WTC11 (cell line): ENCODE measurements at regions not wholly inside any gene's neighbourhood (a gene's known extent, or its start where the extent isn't known, plus 50 kb on each side); places are given as distances from the start of the nearest gene placed in this dataset.

Experiments
- ATAC-seq: fragments of 200-7000 bp; cut with Tn5 transposase; 2 replicates; pipeline ENCODE4 v1.10.0; 2021; ENCODE audit warnings: mild to moderate bottlenecking, moderate library complexity
- CTCF ChIA-PET: fragments of 300-600 bp; sonication (Branson Sonifier 250); formaldehyde crosslinking; loops from one replicate; lab custom pipeline; 2021; ENCODE audit warnings: antibody characterized with exemption; lab: Charles Lee
- POLR2A ChIA-PET: fragments of 350-600 bp; sonication (Branson Sonifier 250); formaldehyde crosslinking; loops from one replicate; lab custom pipeline; 2021; ENCODE audit warnings: antibody characterized with exemption; lab: Charles Lee
- DNase-seq: peaks from one replicate; pipeline ENCODE4 v3.0.0; 2021; ENCODE audit warnings: low spot score
- H3K27ac Mint-ChIP-seq: 2 replicates; pipeline ENCODE4 v1.8.0; 2021; ENCODE audit warnings: mixed read lengths
- H3K27me3 Mint-ChIP-seq: 2 replicates; pipeline ENCODE4 v1.8.0; 2021; ENCODE audit warnings: low read depth, mild to moderate bottlenecking, moderate library complexity, mixed read lengths
- H3K36me3 Mint-ChIP-seq: 2 replicates; pipeline ENCODE4 v1.8.0; 2021; ENCODE audit warnings: mixed read lengths
- H3K4me1 Mint-ChIP-seq: 2 replicates; pipeline ENCODE4 v1.8.0; 2022; ENCODE audit warnings: mixed read lengths
- H3K4me3 Mint-ChIP-seq: 2 replicates; pipeline ENCODE4 v1.8.0; 2021; ENCODE audit warnings: mild to moderate bottlenecking, moderate library complexity, mixed read lengths
- H3K9me3 Mint-ChIP-seq: 2 replicates; pipeline ENCODE4 v1.8.0; 2021; ENCODE audit warnings: mixed read lengths
- ATF1 ChIP-seq: sonication (generic); formaldehyde crosslinking; IDR thresholded peaks from 2 replicates; pipeline ENCODE4 v1.8.1; 2023; ENCODE audit warnings: mild to moderate bottlenecking, moderate library complexity, missing genetic modification reagents
- ATF2 ChIP-seq: sonication (generic); formaldehyde crosslinking; IDR thresholded peaks from 2 replicates; pipeline ENCODE4 v1.8.1; 2022; ENCODE audit warnings: low read depth, missing genetic modification reagents, borderline replicate concordance
- CREB1 ChIP-seq: sonication (generic); formaldehyde crosslinking; IDR thresholded peaks from 2 replicates; pipeline ENCODE4 v1.8.0; 2023; ENCODE audit warnings: mild to moderate bottlenecking, missing genetic modification reagents
- E2F4 ChIP-seq: sonication (generic); formaldehyde crosslinking; IDR thresholded peaks from 2 replicates; pipeline ENCODE4 v1.8.1; 2022; ENCODE audit warnings: low read depth, mild to moderate bottlenecking, moderate library complexity, missing genetic modification reagents, borderline replicate concordance
- ELF4 ChIP-seq: sonication (generic); formaldehyde crosslinking; IDR thresholded peaks from 2 replicates; pipeline ENCODE4 v1.8.1; 2022; ENCODE audit warnings: low read depth, mild to moderate bottlenecking, moderate library complexity, missing genetic modification reagents
- FOXJ3 ChIP-seq: sonication (generic); formaldehyde crosslinking; IDR thresholded peaks from 2 replicates; pipeline ENCODE4 v1.9.0; 2021; ENCODE audit warnings: missing genetic modification reagents, mild to moderate bottlenecking, borderline replicate concordance
- FOXK1 ChIP-seq: sonication (generic); formaldehyde crosslinking; IDR thresholded peaks from 2 replicates; pipeline ENCODE4 v1.8.0; 2022; ENCODE audit warnings: mild to moderate bottlenecking, moderate library complexity, missing genetic modification reagents
- FOXP1 ChIP-seq: sonication (generic); formaldehyde crosslinking; IDR thresholded peaks from 2 replicates; pipeline ENCODE4 v1.8.0; 2022; ENCODE audit warnings: missing genetic modification reagents, mild to moderate bottlenecking, moderate library complexity, borderline replicate concordance
- GABPB1 ChIP-seq: sonication (generic); formaldehyde crosslinking; IDR thresholded peaks from 2 replicates; pipeline ENCODE4 v1.8.1; 2023; ENCODE audit warnings: mild to moderate bottlenecking, missing genetic modification reagents
- IRF1 ChIP-seq: sonication (generic); formaldehyde crosslinking; IDR thresholded peaks from 2 replicates; pipeline ENCODE4 v1.8.0; 2023; ENCODE audit warnings: missing genetic modification reagents
- NFE2L1 ChIP-seq: sonication (generic); formaldehyde crosslinking; IDR thresholded peaks from 2 replicates; pipeline ENCODE4 v1.8.1; 2023; ENCODE audit warnings: missing genetic modification reagents
- NR1H2 ChIP-seq: sonication (generic); formaldehyde crosslinking; IDR thresholded peaks from 2 replicates; pipeline ENCODE4 v1.9.0; 2021; ENCODE audit warnings: mild to moderate bottlenecking, moderate library complexity, missing genetic modification reagents
- NR3C1 ChIP-seq: sonication (generic); formaldehyde crosslinking; conservative IDR thresholded peaks from 2 replicates; pipeline ENCODE4 v1.8.1; 2023; ENCODE audit warnings: low read depth, mild to moderate bottlenecking, missing genetic modification reagents
- RELA ChIP-seq: sonication (generic); formaldehyde crosslinking; IDR thresholded peaks from 2 replicates; pipeline ENCODE4 v1.8.1; 2022; ENCODE audit warnings: missing genetic modification reagents, mild to moderate bottlenecking, borderline replicate concordance
- SP1 ChIP-seq: sonication (generic); formaldehyde crosslinking; conservative IDR thresholded peaks from 2 replicates; pipeline ENCODE4 v1.8.1; 2022; ENCODE audit warnings: missing genetic modification reagents
- TCF7 ChIP-seq: sonication (generic); formaldehyde crosslinking; IDR thresholded peaks from 2 replicates; pipeline ENCODE4 v1.8.0; 2022; ENCODE audit warnings: mild to moderate bottlenecking, low read depth, missing genetic modification reagents, moderate library complexity
- ZBTB43 ChIP-seq: sonication (generic); formaldehyde crosslinking; IDR thresholded peaks from 2 replicates; pipeline ENCODE4 v1.8.1; 2023; ENCODE audit warnings: mild to moderate bottlenecking, missing genetic modification reagents
- ZNF121 ChIP-seq: sonication (generic); formaldehyde crosslinking; IDR thresholded peaks from 2 replicates; pipeline ENCODE4 v1.8.0; 2023; ENCODE audit warnings: missing genetic modification reagents
- ZNF219 ChIP-seq: sonication (generic); formaldehyde crosslinking; IDR thresholded peaks from 2 replicates; pipeline ENCODE4 v1.8.0; 2023; ENCODE audit warnings: missing genetic modification reagents, mild to moderate bottlenecking, borderline replicate concordance
- ZNF263 ChIP-seq: sonication (generic); formaldehyde crosslinking; IDR thresholded peaks from 2 replicates; pipeline ENCODE4 v1.8.1; 2022; ENCODE audit warnings: low read depth, mild to moderate bottlenecking, moderate library complexity, missing genetic modification reagents
- ZNF416 ChIP-seq: fragments of 250-450 bp; sonication (Bioruptor Pico); IDR thresholded peaks from 2 replicates; pipeline ENCODE4 v1.9.0; 2021; ENCODE audit warnings: mild to moderate bottlenecking, inconsistent platforms
- TF ChIP-seq, protein P1 (sequence below): fragments of 250-450 bp; sonication (Bioruptor Pico); IDR thresholded peaks from 2 replicates; pipeline ENCODE4 v1.9.0; 2021; ENCODE audit warnings: mild to moderate bottlenecking
- TF ChIP-seq, protein P2 (sequence below): fragments of 250-450 bp; sonication (Bioruptor Pico); conservative IDR thresholded peaks from 2 replicates; pipeline ENCODE4 v1.9.0; 2021; ENCODE audit warnings: mild to moderate bottlenecking

GRCh38 chr3:6542795-6543194 is 318.1 kb upstream of the GRM7 start (continued):
- TF ChIP-seq NR3C1 (CRISPR knock-in tag) (no peak), E2F4 (CRISPR knock-in tag) (no peak), NR1H2 (CRISPR knock-in tag) (no peak)
- TF ChIP-seq, all 79 proteins: peak for 0

- no peak for ATAC-seq
- Mint-ChIP-seq H3K9me3 (peaks cover 49% of the 10 kb centered on the region), H3K27ac (no peak overlapping the region), H3K36me3 (peaks cover 35% of the 10 kb centered on the region)
- TF ChIP-seq ZNF219 = no peak
- TF ChIP-seq, all 79 proteins: peak for 0
- ChIA-PET CTCF (no interaction called here), POLR2A (no interaction called here)
- Mint-ChIP-seq H3K4me3 (no peak overlapping the region), H3K4me1 (peaks cover 9% of the 10 kb centered on the region), H3K27me3 (no peaks in the 10 kb centered on the region; the same call in 1 of the 2 replicates)
- DNase-seq = no peak
Observed at GRCh38 chr3:6549296-6549695, 311.6 kb upstream of the GRM7 start.

GRCh38 chr3:6551165-6551564 is 309.8 kb upstream of the GRM7 start:
- Mint-ChIP-seq H3K36me3 (peaks cover 42% of the 10 kb centered on the region), H3K27ac (no peak overlapping the region), H3K4me3 (no peak overlapping the region), H3K27me3 (no peaks in the 10 kb centered on the region; the same call in 1 of the 2 replicates), H3K4me1 (peaks cover 9% of the 10 kb centered on the region), H3K9me3 (peaks cover 57% of the 10 kb centered on the region)
- ChIA-PET POLR2A (no interaction called here), CTCF (no interaction called here)
- TF ChIP-seq IRF1 (no peak), ATF2 (CRISPR knock-in tag) (no peak), ELF4 (no peak), NFE2L1 (CRISPR knock-in tag) (no peak), TCF7 (CRISPR knock-in tag) (no peak), FOXP1 (CRISPR knock-in tag) (no peak), ZBTB43 (CRISPR knock-in tag) (no peak), RELA (CRISPR knock-in tag) (no peak), ATF1 (no peak), GABPB1 (no peak), FOXJ3 (CRISPR knock-in tag) (no peak), FOXK1 (no peak), NR3C1 (CRISPR knock-in tag) (no peak), CREB1 (CRISPR knock-in tag) (no peak), SP1 (CRISPR knock-in tag) (no peak), ZNF416 (CRISPR knock-in tag) (no peak), ZNF121 (CRISPR knock-in tag) (no peak), ZNF263 (CRISPR knock-in tag) (no peak)
- TF ChIP-seq, protein P1, sequence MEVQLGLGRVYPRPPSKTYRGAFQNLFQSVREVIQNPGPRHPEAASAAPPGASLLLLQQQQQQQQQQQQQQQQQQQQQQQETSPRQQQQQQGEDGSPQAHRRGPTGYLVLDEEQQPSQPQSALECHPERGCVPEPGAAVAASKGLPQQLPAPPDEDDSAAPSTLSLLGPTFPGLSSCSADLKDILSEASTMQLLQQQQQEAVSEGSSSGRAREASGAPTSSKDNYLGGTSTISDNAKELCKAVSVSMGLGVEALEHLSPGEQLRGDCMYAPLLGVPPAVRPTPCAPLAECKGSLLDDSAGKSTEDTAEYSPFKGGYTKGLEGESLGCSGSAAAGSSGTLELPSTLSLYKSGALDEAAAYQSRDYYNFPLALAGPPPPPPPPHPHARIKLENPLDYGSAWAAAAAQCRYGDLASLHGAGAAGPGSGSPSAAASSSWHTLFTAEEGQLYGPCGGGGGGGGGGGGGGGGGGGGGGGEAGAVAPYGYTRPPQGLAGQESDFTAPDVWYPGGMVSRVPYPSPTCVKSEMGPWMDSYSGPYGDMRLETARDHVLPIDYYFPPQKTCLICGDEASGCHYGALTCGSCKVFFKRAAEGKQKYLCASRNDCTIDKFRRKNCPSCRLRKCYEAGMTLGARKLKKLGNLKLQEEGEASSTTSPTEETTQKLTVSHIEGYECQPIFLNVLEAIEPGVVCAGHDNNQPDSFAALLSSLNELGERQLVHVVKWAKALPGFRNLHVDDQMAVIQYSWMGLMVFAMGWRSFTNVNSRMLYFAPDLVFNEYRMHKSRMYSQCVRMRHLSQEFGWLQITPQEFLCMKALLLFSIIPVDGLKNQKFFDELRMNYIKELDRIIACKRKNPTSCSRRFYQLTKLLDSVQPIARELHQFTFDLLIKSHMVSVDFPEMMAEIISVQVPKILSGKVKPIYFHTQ = no peak
- TF ChIP-seq, protein P2, sequence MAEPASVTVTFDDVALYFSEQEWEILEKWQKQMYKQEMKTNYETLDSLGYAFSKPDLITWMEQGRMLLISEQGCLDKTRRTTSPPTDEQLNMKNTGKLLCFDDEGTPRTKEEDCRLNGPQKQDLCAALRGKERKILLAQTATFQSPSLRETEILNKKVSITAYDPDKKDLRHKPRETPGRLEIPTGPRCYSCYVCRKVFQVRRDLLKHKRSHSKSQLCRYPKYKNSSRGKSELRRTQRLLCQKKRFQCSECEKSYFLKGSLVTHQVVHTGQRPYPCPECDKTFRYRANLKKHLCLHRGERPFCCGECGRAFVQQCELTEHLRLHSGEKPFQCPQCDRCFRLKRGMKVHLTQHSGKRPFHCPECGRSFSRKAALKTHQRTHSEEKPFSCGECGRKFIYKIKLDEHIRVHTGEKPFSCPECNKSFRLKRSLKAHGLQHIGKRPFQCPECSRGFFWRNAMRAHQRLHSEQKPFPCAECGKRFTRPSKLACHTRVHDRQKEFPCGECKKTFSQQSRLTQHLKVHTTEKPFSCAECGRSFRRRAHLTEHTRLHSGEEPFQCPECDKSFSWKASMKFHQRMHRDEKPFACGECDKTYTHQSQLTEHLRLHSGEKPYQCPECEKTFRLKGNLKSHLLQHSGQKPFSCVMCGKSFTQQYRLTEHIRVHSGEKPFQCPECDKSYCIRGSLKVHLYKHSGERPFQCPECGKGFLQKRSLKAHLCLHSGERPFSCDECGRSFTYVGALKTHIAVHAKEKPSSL (CRISPR knock-in tag) = no peak
- ATAC-seq (no peak), DNase-seq (no peak)
